GM19238 (cell line): ENCODE measurements at regions not wholly inside any gene's neighbourhood (a gene's known extent, or its start where the extent isn't known, plus 50 kb on each side); places are given as distances from the start of the nearest gene placed in this dataset.

Experiments used
- DNase-seq: peaks from one replicate; pipeline ENCODE4 v3.0.0; 2011; ENCODE audit warnings: low spot score; ENCODE audit not compliant: insufficient read length

GRCh38 chr22:42180349-42180842, 49.8 kb upstream of the CYP2D6 start:
- no peak for DNase-seq
